Coronary artery (tissue), 2 donors: ENCODE measurements at regions not wholly inside any gene's neighbourhood (a gene's known extent, or its start where the extent isn't known, plus 50 kb on each side); places are given as distances from the start of the nearest gene placed in this dataset.

Source experiments
- DNase-seq: peaks from one replicate; pipeline ENCODE4 v3.0.0-alpha.2; 2017; ENCODE audit warnings: low spot score
- H3K27ac ChIP-seq, 2 donors: fragments of 200-600 bp; sonication (generic); one replicate each; pipeline ENCODE4 v1.5.1; 2016 to 2019
- H3K4me3 ChIP-seq: fragments of 200-600 bp; sonication (generic); 2 replicates; pipeline ENCODE4 v1.5.1; 2016; ENCODE audit warnings: mild to moderate bottlenecking, moderate library complexity
- CTCF ChIP-seq: fragments of 200-600 bp; sonication (generic); IDR thresholded peaks from one replicate; pipeline ENCODE4 v1.5.1; 2019; ENCODE audit warnings: antibody characterized with exemption

GRCh38 chr12:92556637-92557421 is 146.0 kb upstream of the PLEKHG7 start:
- H3K27ac ChIP-seq = no peak overlapping the region
- no peak overlapping the region for H3K4me3 ChIP-seq
- TF ChIP-seq CTCF = no peak
- no peak for DNase-seq

- TF ChIP-seq CTCF = no peak
- H3K27ac ChIP-seq = no peak overlapping the region
- no peak overlapping the region for H3K4me3 ChIP-seq
- DNase-seq = no peak
These were observed 146.6 kb upstream of the PLEKHG7 start for GRCh38 chr12:92556141-92556540.

- H3K4me3 ChIP-seq = no peak overlapping the region
- TF ChIP-seq CTCF = no peak
- no peak for DNase-seq
- H3K27ac ChIP-seq = peak overlapping the region in 1 of 2 donors; percentile 35
These were observed 148.4 kb upstream of the PLEKHG7 start for GRCh38 chr12:92554158-92555073.

- Histone ChIP-seq H3K27ac (peak overlapping the region; percentile 49 to 50), H3K4me3 (no peak overlapping the region)
- DNase-seq = no peak
- TF ChIP-seq CTCF = no peak
These were observed 149.4 kb upstream of the PLEKHG7 start for GRCh38 chr12:92553389-92553788.

GRCh38 chr12:92552412-92553108 is 150.2 kb upstream of the PLEKHG7 start:
- Histone ChIP-seq H3K4me3 (no peak overlapping the region), H3K27ac (peak overlapping the region; percentile 49 to 50)
- no peak for DNase-seq
- TF ChIP-seq CTCF = no peak

- H3K27ac ChIP-seq = peak overlapping the region in 1 of 2 donors; percentile 50
- no peak for DNase-seq
- TF ChIP-seq CTCF = no peak
- H3K4me3 ChIP-seq = no peak overlapping the region
These were observed 150.9 kb upstream of the PLEKHG7 start for GRCh38 chr12:92551853-92552397.
